Spleen (tissue), 11 donors: ENCODE measurements at regions not wholly inside any gene's neighbourhood (a gene's known extent, or its start where the extent isn't known, plus 50 kb on each side); places are given as distances from the start of the nearest gene placed in this dataset.
A peak's percentile ranks its signal among the peaks of the same experiment; 100 is the strongest.

Source experiments
- DNase-seq: peaks from one replicate; pipeline ENCODE4 v3.0.0-alpha.2; 2020
- H3K27ac ChIP-seq, 8 donors: fragments of 200-600 bp; sonication (generic) in 7 of 8; 1 replicate in 4 of 8; 2 replicates in 4 of 8; pipeline versions ENCODE4 v1.5.0 to v1.8.0; 2016 to 2021; ENCODE audit warnings: inconsistent platforms in 4 of 8, mild to moderate bottlenecking in 4 of 8, moderate library complexity in 1 of 8
- H3K27me3 ChIP-seq, 7 donors: fragments of 200-600 bp; sonication (generic) in 6 of 7; replicated peaks in 1 of 7; 1 replicate in 4 of 7; 2 replicates in 3 of 7; pipeline versions ENCODE4 v1.5.0 to v1.8.0; 2016 to 2021; ENCODE audit warnings: inconsistent platforms in 3 of 7, mild to moderate bottlenecking in 1 of 7
- H3K36me3 ChIP-seq, 6 donors: fragments of 200-600 bp; sonication (generic) in 5 of 6; 1 replicate in 4 of 6; 2 replicates in 2 of 6; pipeline versions ENCODE4 v1.5.0 to v1.8.0; 2016 to 2021; ENCODE audit warnings: inconsistent platforms in 2 of 6
- H3K4me1 ChIP-seq, 6 donors: fragments of 200-600 bp; sonication (generic) in 5 of 6; 1 replicate in 3 of 6; 2 replicates in 3 of 6; pipeline versions ENCODE4 v1.5.0 to v1.8.0; 2016 to 2021; ENCODE audit warnings: inconsistent platforms in 3 of 6
- H3K4me3 ChIP-seq, 8 donors: fragments of 200-600 bp; sonication (generic) in 7 of 8; 1 replicate in 4 of 8; 2 replicates in 4 of 8; pipeline versions ENCODE4 v1.5.0 to v1.8.0; 2016 to 2021; ENCODE audit warnings: inconsistent platforms in 4 of 8, mild to moderate bottlenecking in 4 of 8, moderate library complexity in 2 of 8
- H3K9me3 ChIP-seq, 8 donors: fragments of 200-600 bp; sonication (generic) in 7 of 8; 1 replicate in 4 of 8; 2 replicates in 4 of 8; pipeline versions ENCODE4 v1.5.0 to v1.8.0; 2016 to 2021; ENCODE audit warnings: inconsistent platforms in 4 of 8
- CTCF ChIP-seq, 11 experiments: fragments of 200-600 bp in 7 of 11; fragments of 450-650 bp in 4 of 11; sonication (generic) in 4 of 11; IDR thresholded peaks in 8 of 11; conservative IDR thresholded peaks in 3 of 11; 1 replicate in 7 of 11; 2 replicates in 4 of 11; pipeline versions ENCODE4 v1.4.0 to v1.8.0; 2016 to 2021; ENCODE audit warnings: antibody characterized with exemption in 11 of 11, inconsistent platforms in 4 of 11, mild to moderate bottlenecking in 1 of 11
- POLR2A ChIP-seq, 3 donors: fragments of 450-650 bp; IDR thresholded peaks; one replicate each; pipeline ENCODE4 v1.5.1; 2017; ENCODE audit warnings: antibody characterized with exemption in 3 of 3, mild to moderate bottlenecking in 1 of 3
- POLR2AphosphoS5 ChIP-seq, 3 donors: sonication (generic); formaldehyde crosslinking; IDR thresholded peaks; one replicate each; pipeline ENCODE4 v1.5.1; 2017; ENCODE audit warnings: antibody characterized with exemption in 3 of 3
- WGBS, 5 donors: extraction: QIAGEN DNeasy Blood & Tissue Kit in 3 of 5; methylation state at CpG; one replicate each; pipeline versions ENCODE4 v1.1.5 to v1.1.7; 2013 to 2018; 5-methylcytosine and 5-hydroxymethylcytosine counted together
- intact Hi-C: fragments of 100-400 bp; cut with DNase I; formaldehyde crosslinking; loops from one replicate; pipeline ENCODE4 v1.15.0; 2023; ENCODE audit warnings: low total_unique reads
- donor health status: healthy with polysubstance abuse.
- donor health status: DM: no; HTN: no; CAD: no; lungs with moderate emphysema.
- donor health status: DM: no; HTN: no; CAD: no.
- donor health status: Bipolar disorder and iron deficiency.
- donor health status: healthy.
- donor health status: DM: no; HTN: no; CAD: no.
- donor health status: DM: yes; HTN: yes; CAD: no.

DNA sequence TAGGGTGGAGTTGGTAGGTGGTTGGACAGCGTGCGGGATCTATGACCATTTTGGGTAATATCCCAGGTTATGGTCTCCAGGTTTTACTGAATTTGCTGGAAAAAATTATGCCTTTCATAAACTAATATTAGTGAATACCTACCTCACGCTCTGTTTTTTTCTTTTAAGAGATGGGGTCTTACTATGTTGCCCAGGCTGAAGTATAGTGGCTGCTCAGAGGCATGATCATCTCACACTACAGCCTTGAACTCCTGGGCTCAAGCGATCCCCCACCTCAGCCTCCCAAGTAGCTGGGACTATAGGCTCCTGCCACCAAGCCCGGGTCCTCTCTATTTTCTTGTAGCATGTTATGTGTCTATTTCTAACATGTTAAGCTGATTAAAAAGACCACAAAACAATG is 100.2 kb downstream of the RHOU start:
- Histone ChIP-seq H3K4me1 (peaks cover 0 to 27% (median 14%) of the 10 kb centered on the region in 6 donors), H3K27me3 (peaks cover 0 to 6% (median 0%) of the 10 kb centered on the region in 7 donors), H3K36me3 (no peaks in the 10 kb centered on the region), H3K9me3 (no peaks in the 10 kb centered on the region), H3K27ac (no peak overlapping the region), H3K4me3 (no peak overlapping the region)
- TF ChIP-seq CTCF (IDR thresholded peaks at IDR 0.05 in 8 of 11, conservative IDR thresholded peaks at IDR 0.05 in 3 of 11) (no peak), POLR2A (IDR thresholded peaks at IDR 0.05) (no peak), POLR2AphosphoS5 (IDR thresholded peaks at IDR 0.05) (no peak)
- DNase-seq: no peak
- 92 to 98% (median 96%) methylated on average over 5 of the region's 5 CpGs for WGBS, 5 donors
- intact Hi-C loops: no loop called here

DNA sequence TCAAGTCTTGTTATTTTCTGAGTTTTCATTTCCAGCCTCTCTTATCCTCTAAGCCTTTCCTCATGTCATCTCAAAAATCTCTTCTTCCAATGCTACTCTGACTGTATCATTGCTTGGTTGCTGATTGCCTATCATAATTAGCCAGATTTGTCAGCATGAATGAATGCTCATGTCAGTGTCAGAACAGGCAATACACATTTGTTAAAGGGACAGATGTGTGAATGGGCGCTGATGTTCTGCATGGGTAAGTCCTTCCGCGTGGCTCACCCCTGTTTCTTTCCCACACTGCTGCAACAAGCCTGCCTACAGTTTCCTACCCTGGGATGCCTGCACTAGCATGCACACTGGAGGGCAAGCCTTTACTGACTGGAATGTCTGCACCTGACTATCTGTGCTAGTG is 100.6 kb downstream of the RHOU start:
- Histone ChIP-seq H3K36me3 (no peaks in the 10 kb centered on the region), H3K27me3 (peaks cover 0 to 6% (median 0%) of the 10 kb centered on the region in 7 donors), H3K4me1 (peaks cover 0 to 27% (median 14%) of the 10 kb centered on the region in 6 donors), H3K9me3 (no peaks in the 10 kb centered on the region), H3K4me3 (no peak overlapping the region), H3K27ac (no peak overlapping the region)
- WGBS, 5 donors: 89 to 95% (median 93%) methylated on average over 3 of the region's 3 CpGs
- intact Hi-C loops: no loop called here
- TF ChIP-seq POLR2AphosphoS5 (IDR thresholded peaks at IDR 0.05) (no peak), CTCF (IDR thresholded peaks at IDR 0.05 in 8 of 11, conservative IDR thresholded peaks at IDR 0.05 in 3 of 11) (no peak), POLR2A (IDR thresholded peaks at IDR 0.05) (no peak)
- no peak for DNase-seq

DNA sequence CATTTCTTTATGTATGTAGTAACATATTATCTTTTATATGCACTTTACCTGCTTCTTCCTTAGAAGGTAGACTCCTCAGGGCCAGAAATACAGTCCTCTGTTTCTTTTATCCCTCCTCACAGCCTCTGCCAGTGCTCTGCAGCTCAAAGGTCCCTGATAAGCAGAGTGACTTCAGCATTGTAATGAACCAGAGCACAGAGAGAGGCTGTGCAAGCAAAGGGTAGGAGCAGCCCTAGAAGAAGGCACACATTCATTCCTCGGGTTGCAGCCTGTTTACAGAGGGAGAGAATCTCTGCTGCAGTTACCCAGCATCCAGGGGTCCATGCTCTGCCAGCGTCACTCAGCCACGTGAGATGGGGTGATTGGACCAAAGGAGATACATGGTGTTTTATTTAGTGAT is 101.1 kb downstream of the RHOU start:
- no peak overlapping the region for H3K27ac ChIP-seq
- H3K27me3 ChIP-seq: peaks cover 0 to 6% (median 0%) of the 10 kb centered on the region in 7 donors
- peaks cover 0 to 27% (median 14%) of the 10 kb centered on the region in 6 donors for H3K4me1 ChIP-seq
- H3K9me3 ChIP-seq: no peaks in the 10 kb centered on the region
- intact Hi-C loops: no loop called here
- no peaks in the 10 kb centered on the region for H3K36me3 ChIP-seq
- TF ChIP-seq POLR2AphosphoS5 (IDR thresholded peaks at IDR 0.05) (no peak), POLR2A (IDR thresholded peaks at IDR 0.05) (no peak), CTCF (IDR thresholded peaks at IDR 0.05 in 8 of 11, conservative IDR thresholded peaks at IDR 0.05 in 3 of 11) (no peak)
- 87 to 99% (median 90%) methylated on average over 3 of the region's 3 CpGs for WGBS, 5 donors
- DNase-seq: no peak
- H3K4me3 ChIP-seq: no peak overlapping the region

DNA sequence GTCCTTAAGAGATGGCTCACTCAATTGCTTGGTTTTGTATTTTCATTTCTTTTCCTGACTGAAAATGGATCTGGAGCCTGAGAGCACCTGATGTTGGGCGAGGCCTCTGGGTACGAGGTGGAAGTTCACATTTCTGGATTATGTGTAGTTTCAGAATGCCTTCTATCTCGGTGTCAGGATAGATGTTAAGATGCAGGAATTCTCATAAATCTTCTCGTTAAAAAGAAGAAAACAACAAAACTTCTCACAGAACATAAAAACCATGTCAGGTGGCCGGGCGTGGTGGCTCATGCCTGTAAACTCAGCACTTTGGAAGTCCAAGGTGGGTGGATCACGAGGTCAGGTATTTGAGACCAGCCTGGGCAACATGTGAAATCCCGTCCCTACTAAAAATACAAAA is 101.8 kb downstream of the RHOU start:
- WGBS, 5 donors: 85 to 96% (median 93%) methylated on average over 8 of the region's 8 CpGs
- DNase-seq: no peak
- Histone ChIP-seq H3K9me3 (no peaks in the 10 kb centered on the region), H3K27me3 (peaks cover 0 to 6% (median 0%) of the 10 kb centered on the region in 7 donors), H3K36me3 (no peaks in the 10 kb centered on the region), H3K4me1 (peaks cover 0 to 27% (median 14%) of the 10 kb centered on the region in 6 donors), H3K4me3 (no peak overlapping the region), H3K27ac (peak overlapping the region in 2 of 8 donors; percentile 72 to 77)
- intact Hi-C loops: no loop called here
- no peak for TF ChIP-seq POLR2AphosphoS5 (IDR thresholded peaks at IDR 0.05)
- TF ChIP-seq POLR2A (IDR thresholded peaks at IDR 0.05): no peak
- no peak for TF ChIP-seq CTCF (IDR thresholded peaks at IDR 0.05 in 8 of 11, conservative IDR thresholded peaks at IDR 0.05 in 3 of 11)
